Choroid plexus epithelial cell (primary cell): ENCODE measurements at regions not wholly inside any gene's neighbourhood (a gene's known extent, or its start where the extent isn't known, plus 50 kb on each side); places are given as distances from the start of the nearest gene placed in this dataset.

Experiments used
- DNase-seq: peaks from one replicate; pipeline ENCODE4 v3.0.0-alpha.2; 2010; ENCODE audit warnings: low read depth
- H3K4me3 ChIP-seq: 2 replicates; pipeline ENCODE4 v1.5.1; 2011; ENCODE audit warnings: low read depth, mild to moderate bottlenecking, control low read depth, low read length, moderate library complexity
- TF ChIP-seq, protein P1 (sequence below): conservative IDR thresholded peaks from 2 replicates; pipeline ENCODE4 v1.5.1; 2011; ENCODE audit warnings: low read depth, mild to moderate bottlenecking, control low read depth, inconsistent platforms, low read length, moderate library complexity

DNA sequence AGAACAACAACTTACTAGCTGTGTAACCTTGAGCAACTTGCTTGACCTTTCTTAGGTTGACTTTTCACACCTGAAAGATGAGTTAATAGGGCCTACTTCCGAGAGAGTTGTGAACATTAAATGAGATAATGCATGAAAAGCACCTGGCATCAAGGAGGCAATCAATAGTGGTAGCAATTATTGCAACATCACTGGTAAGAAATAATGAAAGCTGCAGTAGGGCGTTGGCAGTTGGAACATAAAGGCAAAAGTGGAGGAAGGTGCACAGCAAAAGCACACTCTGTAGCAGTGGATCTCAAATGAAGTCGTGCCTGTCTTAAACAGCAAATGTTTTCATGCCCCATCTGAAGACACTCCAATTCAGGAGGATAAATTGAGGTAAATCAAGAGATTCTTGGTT, 178.9 kb upstream of the VRK2 start:
- DNase-seq, result no peak
- TF ChIP-seq, protein P1, sequence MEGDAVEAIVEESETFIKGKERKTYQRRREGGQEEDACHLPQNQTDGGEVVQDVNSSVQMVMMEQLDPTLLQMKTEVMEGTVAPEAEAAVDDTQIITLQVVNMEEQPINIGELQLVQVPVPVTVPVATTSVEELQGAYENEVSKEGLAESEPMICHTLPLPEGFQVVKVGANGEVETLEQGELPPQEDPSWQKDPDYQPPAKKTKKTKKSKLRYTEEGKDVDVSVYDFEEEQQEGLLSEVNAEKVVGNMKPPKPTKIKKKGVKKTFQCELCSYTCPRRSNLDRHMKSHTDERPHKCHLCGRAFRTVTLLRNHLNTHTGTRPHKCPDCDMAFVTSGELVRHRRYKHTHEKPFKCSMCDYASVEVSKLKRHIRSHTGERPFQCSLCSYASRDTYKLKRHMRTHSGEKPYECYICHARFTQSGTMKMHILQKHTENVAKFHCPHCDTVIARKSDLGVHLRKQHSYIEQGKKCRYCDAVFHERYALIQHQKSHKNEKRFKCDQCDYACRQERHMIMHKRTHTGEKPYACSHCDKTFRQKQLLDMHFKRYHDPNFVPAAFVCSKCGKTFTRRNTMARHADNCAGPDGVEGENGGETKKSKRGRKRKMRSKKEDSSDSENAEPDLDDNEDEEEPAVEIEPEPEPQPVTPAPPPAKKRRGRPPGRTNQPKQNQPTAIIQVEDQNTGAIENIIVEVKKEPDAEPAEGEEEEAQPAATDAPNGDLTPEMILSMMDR, result no peak
- H3K4me3 ChIP-seq, result no peak overlapping the region

DNA sequence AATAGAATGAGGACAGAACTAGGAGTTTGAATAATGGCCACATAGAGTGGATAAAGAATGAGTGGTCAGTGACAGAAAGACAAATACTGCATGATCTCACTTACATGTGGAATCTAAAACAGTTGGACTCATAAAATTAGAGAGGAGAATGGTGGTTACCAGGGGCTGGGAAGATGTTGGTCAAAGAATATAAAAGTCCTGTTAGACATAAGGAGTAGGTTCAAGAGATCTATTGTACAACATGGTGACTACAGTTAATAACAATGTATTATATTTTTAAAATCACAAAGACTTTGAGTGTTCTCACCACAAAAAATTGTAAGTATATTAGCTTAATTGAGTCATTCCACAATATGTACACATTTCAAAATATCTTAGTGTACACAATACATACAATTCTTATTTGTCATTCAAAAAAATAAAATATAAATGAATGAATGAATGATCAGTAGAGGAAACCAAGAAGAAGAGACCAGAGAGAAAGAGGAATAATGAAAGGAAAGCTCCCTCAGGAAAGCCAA, 177.9 kb upstream of the VRK2 start:
- no peak overlapping the region for H3K4me3 ChIP-seq
- no peak for DNase-seq
- TF ChIP-seq, protein P1, result no peak

DNA sequence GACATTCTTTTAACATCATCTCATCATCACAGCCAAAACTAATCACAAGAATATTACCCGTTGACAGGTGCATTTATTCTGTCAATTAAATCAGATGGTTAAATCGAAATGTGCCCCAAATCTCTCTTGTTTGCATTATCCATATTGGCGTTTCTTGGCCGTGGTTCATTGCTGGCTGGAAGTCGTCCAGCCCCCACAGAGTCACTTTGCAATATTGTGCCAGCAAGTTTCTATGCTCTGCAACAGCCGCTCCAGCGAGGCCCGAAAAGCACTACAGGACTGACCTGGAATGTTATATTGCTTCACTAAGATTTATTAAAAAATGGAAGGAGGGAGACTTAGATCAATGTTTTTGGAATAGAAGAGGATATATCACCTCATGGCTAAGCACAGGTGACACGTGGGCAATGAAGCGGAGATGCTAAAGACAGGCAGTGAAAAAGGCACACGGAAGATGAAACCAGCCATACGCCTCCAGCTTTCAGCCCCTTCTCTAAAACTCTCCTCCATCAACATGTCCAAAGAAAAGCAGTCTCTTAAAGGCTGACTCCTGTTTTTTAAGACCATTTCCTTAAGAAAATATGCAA, 176.8 kb upstream of the VRK2 start:
- no peak for DNase-seq
- TF ChIP-seq, protein P1, result no peak
- H3K4me3 ChIP-seq, result no peak overlapping the region

DNA sequence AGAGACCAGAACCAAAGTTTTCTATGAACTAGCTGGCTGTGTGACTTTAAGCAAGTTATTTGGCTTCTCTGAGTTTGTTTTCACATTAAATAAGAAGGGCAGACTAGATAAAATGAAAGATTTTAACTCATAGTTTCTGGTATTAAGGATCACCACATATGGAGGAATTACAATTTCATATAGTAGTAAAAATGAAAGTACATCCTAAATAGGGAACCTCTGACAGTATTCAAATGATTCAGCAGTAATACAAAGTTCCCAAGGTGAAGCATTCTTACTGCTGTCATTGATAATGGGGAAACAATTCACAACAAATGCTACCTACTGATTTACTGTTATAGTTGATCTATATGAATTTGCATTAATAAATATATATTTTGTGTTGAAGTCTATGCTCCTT, 170.3 kb upstream of the VRK2 start:
- TF ChIP-seq, protein P1, result no peak
- H3K4me3 ChIP-seq, result no peak overlapping the region
- no peak for DNase-seq

DNA sequence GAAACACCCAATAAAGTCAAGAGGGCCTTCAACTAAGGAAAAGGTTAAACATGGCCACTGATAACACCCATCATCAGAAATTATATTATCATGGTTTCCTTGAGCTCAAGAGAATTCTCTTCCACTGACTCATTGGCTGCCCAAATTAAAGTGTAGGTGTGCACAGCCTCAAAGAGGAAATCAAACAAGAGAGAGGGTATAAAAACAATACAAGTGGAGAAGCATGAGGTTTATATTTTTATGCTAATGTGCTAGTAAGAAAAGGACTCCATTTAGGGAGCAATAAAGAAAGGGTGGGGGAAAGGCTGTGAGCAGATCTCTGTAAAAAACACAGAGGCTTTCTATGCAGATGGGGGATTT, 168.8 kb upstream of the VRK2 start:
- TF ChIP-seq, protein P1, result no peak
- H3K4me3 ChIP-seq, result no peak overlapping the region
- DNase-seq, result no peak

DNA sequence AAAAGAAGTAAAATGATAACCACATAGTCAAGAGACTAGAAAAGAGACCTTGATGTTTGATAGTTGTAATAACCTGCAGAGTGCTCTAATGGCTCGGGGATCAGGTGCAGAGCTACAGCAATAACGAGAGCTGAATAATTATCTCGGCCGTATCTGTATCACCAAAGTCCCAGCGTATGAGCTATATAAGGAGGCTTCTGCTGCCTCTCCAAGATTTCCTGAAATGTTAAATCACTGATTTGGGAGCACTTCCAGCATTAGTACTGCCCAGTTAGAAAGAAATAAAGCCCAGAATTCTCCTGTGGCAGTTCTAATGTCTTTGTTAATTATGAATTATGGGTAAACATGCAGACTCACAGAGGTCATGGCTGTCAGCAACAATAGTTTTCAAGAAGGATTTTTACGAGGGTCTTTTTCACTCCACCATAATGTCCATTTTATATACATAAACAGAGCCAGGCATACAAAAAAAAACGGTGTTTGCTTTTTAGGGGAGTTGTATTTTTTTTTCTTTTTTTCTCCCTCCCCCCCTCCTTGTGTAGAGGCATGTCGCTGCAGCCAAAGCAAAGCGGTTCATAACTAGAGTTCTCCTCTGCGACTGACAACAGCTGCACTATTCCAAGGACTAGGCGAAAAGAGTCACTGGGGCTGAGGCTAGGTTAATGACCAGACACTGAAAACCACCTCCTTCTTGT, 168.3 kb upstream of the VRK2 start:
- H3K4me3 ChIP-seq, result no peak overlapping the region
- no peak for DNase-seq
- TF ChIP-seq, protein P1, result no peak

DNA sequence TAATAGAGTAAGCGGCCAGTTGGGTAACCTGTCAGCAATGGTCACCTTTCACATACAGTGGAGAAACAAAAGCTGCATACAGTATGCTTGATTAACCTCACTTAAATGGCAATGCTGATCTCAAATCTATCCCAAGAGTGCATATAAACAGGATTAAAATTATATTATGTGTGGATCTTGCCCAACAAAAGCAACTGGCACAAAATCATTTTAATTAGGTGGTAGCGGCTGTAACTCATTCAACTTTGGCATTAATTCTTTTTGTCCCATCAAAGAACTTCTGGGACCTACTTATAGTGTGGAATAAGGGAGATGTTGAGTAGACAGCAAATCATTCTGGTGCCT, 167.8 kb upstream of the VRK2 start:
- TF ChIP-seq, protein P1, result no peak
- no peak for DNase-seq
- H3K4me3 ChIP-seq, result no peak overlapping the region
